SK-N-SH treated with all-trans-retinoic acid at 6 μM for 48 hours (cell line): ENCODE measurements at regions not wholly inside any gene's neighbourhood (a gene's known extent, or its start where the extent isn't known, plus 50 kb on each side); places are given as distances from the start of the nearest gene placed in this dataset.

ENCODE experiments used
- ATAC-seq: fragments of 200-7000 bp; cut with Tn5 transposase; 3 replicates; pipeline ENCODE4 v1.9.1; 2020; ENCODE audit warnings: mild to moderate bottlenecking, moderate library complexity
- ARNTL ChIP-seq: fragments of 450-650 bp; formaldehyde crosslinking; IDR thresholded peaks from 2 replicates; pipeline ENCODE4 v1.5.0; 2020; ENCODE audit warnings: low read depth, mild to moderate bottlenecking, moderate library complexity, borderline replicate concordance
- ESRRG ChIP-seq: fragments of 250-450 bp; sonication (Bioruptor Pico); IDR thresholded peaks from 2 replicates; pipeline ENCODE4 v1.6.1; 2021; ENCODE audit warnings: mild to moderate bottlenecking
- GLIS3 ChIP-seq: fragments of 250-450 bp; sonication (Bioruptor Pico); IDR thresholded peaks from 2 replicates; pipeline ENCODE4 v1.5.0; 2020; ENCODE audit warnings: mild to moderate bottlenecking, moderate library complexity
- ISL1 ChIP-seq: fragments of 250-450 bp; sonication (Bioruptor Pico); IDR thresholded peaks from 2 replicates; pipeline ENCODE4 v2.1.2; 2022; ENCODE audit warnings: mild to moderate bottlenecking, moderate library complexity
- OSR1 ChIP-seq: fragments of 250-450 bp; sonication (Bioruptor Pico); IDR thresholded peaks from 2 replicates; pipeline ENCODE4 v1.8.0; 2022; ENCODE audit warnings: moderate library complexity, mild to moderate bottlenecking, inconsistent platforms
- RARB ChIP-seq: fragments of 250-450 bp; sonication (Bioruptor Pico); IDR thresholded peaks from 2 replicates; pipeline ENCODE4 v1.8.0; 2021; ENCODE audit warnings: mild to moderate bottlenecking, moderate library complexity
- SNAI2 ChIP-seq: fragments of 250-450 bp; sonication (Bioruptor Pico); IDR thresholded peaks from 2 replicates; pipeline ENCODE4 v1.5.0; 2020; ENCODE audit warnings: mild to moderate bottlenecking, moderate library complexity
- TCF4 ChIP-seq: fragments of 250-450 bp; sonication (Bioruptor Pico); IDR thresholded peaks from 2 replicates; pipeline ENCODE4 v1.8.0; 2021; ENCODE audit warnings: mild to moderate bottlenecking, moderate library complexity, borderline replicate concordance
- TOX ChIP-seq: fragments of 250-450 bp; sonication (Bioruptor Pico); IDR thresholded peaks from 2 replicates; pipeline ENCODE4 v1.8.0; 2021; ENCODE audit warnings: mild to moderate bottlenecking, moderate library complexity, borderline replicate concordance
- ZC3H10 ChIP-seq: fragments of 250-450 bp; sonication (Bioruptor Pico); IDR thresholded peaks from 2 replicates; pipeline ENCODE4 v1.5.1; 2021; ENCODE audit warnings: mild to moderate bottlenecking, moderate library complexity
- ZFP3 ChIP-seq: fragments of 250-450 bp; sonication (Bioruptor Pico); IDR thresholded peaks from 2 replicates; pipeline ENCODE4 v1.5.0; 2020; ENCODE audit warnings: mild to moderate bottlenecking, moderate library complexity
- ZFP30 ChIP-seq: fragments of 450-650 bp; formaldehyde crosslinking; IDR thresholded peaks from 2 replicates; pipeline ENCODE4 v1.5.0; 2022; ENCODE audit warnings: mild to moderate bottlenecking, moderate library complexity
- ZNF70 ChIP-seq: fragments of 450-650 bp; formaldehyde crosslinking; IDR thresholded peaks from 2 replicates; pipeline ENCODE4 v1.5.0; 2020; ENCODE audit warnings: mild to moderate bottlenecking, moderate library complexity
- ZNF8 ChIP-seq: fragments of 450-650 bp; formaldehyde crosslinking; IDR thresholded peaks from 2 replicates; pipeline ENCODE4 v1.5.0; 2020; ENCODE audit warnings: mild to moderate bottlenecking, moderate library complexity
- TF ChIP-seq, protein P1 (sequence below): fragments of 250-450 bp; sonication (Bioruptor Pico); IDR thresholded peaks from 2 replicates; pipeline ENCODE4 v1.5.1; 2020; ENCODE audit warnings: low read depth, mild to moderate bottlenecking, moderate library complexity
- TF ChIP-seq, protein P2 (sequence below): fragments of 250-450 bp; sonication (Bioruptor Pico); IDR thresholded peaks from 2 replicates; pipeline ENCODE4 v1.5.0; 2020; ENCODE audit warnings: mild to moderate bottlenecking, moderate library complexity
- TF ChIP-seq, protein P3 (sequence below): fragments of 250-450 bp; sonication (Bioruptor Pico); IDR thresholded peaks from 2 replicates; pipeline ENCODE4 v1.8.0; 2021; ENCODE audit warnings: low read depth, mild to moderate bottlenecking, moderate library complexity, borderline replicate concordance
- TF ChIP-seq, protein P4 (sequence below): fragments of 250-450 bp; sonication (Bioruptor Pico); IDR thresholded peaks from 2 replicates; pipeline ENCODE4 v1.5.1; 2021; ENCODE audit warnings: mild to moderate bottlenecking, moderate library complexity

DNA sequence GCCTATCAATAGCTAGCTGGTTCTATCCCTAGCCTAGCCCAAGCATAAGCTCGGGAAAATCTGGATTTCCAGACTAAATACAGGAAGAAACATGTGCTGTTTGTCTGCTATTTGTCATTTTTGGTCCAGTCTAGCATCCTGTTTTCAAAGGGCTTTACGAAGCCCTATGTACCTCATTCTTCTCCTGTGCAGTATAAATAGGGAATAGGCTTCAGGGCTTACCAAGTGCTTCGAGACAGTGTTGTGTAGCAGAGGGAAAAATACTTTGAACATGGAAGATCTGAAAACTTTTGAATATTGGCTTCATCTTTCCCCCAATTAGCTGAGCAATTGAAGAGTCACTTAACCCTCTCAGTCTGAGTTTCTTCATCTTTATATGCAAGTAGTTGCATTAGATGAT lies 679.8 kb downstream of the TDRD15 start:
- ATAC-seq = no peak
- TF ChIP-seq ZC3H10 (no peak), SNAI2 (CRISPR knock-in tag) (no peak), TOX (CRISPR knock-in tag) (no peak), RARB (no peak), ARNTL (CRISPR knock-in tag) (no peak), GLIS3 (CRISPR knock-in tag) (no peak), ZNF8 (CRISPR knock-in tag) (no peak), ZNF70 (CRISPR knock-in tag) (no peak), OSR1 (CRISPR knock-in tag) (no peak), ESRRG (CRISPR knock-in tag) (no peak), TCF4 (CRISPR knock-in tag) (no peak)
- TF ChIP-seq, protein P1, sequence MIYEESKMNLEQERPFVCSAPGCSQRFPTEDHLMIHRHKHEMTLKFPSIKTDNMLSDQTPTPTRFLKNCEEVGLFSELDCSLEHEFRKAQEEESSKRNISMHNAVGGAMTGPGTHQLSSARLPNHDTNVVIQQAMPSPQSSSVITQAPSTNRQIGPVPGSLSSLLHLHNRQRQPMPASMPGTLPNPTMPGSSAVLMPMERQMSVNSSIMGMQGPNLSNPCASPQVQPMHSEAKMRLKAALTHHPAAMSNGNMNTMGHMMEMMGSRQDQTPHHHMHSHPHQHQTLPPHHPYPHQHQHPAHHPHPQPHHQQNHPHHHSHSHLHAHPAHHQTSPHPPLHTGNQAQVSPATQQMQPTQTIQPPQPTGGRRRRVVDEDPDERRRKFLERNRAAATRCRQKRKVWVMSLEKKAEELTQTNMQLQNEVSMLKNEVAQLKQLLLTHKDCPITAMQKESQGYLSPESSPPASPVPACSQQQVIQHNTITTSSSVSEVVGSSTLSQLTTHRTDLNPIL (CRISPR knock-in tag) = no peak
- TF ChIP-seq, protein P2, sequence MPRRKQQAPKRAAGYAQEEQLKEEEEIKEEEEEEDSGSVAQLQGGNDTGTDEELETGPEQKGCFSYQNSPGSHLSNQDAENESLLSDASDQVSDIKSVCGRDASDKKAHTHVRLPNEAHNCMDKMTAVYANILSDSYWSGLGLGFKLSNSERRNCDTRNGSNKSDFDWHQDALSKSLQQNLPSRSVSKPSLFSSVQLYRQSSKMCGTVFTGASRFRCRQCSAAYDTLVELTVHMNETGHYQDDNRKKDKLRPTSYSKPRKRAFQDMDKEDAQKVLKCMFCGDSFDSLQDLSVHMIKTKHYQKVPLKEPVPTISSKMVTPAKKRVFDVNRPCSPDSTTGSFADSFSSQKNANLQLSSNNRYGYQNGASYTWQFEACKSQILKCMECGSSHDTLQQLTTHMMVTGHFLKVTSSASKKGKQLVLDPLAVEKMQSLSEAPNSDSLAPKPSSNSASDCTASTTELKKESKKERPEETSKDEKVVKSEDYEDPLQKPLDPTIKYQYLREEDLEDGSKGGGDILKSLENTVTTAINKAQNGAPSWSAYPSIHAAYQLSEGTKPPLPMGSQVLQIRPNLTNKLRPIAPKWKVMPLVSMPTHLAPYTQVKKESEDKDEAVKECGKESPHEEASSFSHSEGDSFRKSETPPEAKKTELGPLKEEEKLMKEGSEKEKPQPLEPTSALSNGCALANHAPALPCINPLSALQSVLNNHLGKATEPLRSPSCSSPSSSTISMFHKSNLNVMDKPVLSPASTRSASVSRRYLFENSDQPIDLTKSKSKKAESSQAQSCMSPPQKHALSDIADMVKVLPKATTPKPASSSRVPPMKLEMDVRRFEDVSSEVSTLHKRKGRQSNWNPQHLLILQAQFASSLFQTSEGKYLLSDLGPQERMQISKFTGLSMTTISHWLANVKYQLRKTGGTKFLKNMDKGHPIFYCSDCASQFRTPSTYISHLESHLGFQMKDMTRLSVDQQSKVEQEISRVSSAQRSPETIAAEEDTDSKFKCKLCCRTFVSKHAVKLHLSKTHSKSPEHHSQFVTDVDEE (CRISPR knock-in tag) = no peak
- TF ChIP-seq, protein P3, sequence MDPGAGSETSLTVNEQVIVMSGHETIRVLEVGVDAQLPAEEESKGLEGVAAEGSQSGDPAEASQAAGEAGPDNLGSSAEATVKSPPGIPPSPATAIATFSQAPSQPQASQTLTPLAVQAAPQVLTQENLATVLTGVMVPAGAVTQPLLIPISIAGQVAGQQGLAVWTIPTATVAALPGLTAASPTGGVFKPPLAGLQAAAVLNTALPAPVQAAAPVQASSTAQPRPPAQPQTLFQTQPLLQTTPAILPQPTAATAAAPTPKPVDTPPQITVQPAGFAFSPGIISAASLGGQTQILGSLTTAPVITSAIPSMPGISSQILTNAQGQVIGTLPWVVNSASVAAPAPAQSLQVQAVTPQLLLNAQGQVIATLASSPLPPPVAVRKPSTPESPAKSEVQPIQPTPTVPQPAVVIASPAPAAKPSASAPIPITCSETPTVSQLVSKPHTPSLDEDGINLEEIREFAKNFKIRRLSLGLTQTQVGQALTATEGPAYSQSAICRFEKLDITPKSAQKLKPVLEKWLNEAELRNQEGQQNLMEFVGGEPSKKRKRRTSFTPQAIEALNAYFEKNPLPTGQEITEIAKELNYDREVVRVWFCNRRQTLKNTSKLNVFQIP (CRISPR knock-in tag) = no peak
- TF ChIP-seq, protein P4, sequence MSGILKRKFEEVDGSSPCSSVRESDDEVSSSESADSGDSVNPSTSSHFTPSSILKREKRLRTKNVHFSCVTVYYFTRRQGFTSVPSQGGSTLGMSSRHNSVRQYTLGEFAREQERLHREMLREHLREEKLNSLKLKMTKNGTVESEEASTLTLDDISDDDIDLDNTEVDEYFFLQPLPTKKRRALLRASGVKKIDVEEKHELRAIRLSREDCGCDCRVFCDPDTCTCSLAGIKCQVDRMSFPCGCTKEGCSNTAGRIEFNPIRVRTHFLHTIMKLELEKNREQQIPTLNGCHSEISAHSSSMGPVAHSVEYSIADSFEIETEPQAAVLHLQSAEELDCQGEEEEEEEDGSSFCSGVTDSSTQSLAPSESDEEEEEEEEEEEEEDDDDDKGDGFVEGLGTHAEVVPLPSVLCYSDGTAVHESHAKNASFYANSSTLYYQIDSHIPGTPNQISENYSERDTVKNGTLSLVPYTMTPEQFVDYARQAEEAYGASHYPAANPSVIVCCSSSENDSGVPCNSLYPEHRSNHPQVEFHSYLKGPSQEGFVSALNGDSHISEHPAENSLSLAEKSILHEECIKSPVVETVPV (CRISPR knock-in tag) = no peak

DNA sequence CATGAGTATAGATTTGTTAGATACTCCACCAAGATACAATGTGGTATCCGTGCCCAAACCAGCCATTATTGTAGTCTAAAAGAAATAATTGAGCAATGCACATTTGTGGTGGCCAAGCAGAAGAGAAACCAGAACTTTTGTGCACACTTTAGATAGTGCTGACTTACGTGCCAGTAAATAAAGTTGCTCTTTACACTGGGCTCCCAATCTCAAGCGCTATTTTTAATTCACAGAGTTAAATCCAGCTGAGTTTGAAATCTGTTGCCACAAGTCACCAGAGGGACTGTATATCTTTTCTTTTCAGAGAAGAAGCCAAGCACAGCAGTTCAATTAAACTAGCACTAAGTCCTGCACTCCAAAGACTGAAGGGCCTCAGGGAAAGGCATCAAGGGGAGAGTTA lies 680.4 kb downstream of the TDRD15 start:
- TF ChIP-seq ARNTL (CRISPR knock-in tag) (no peak), ZNF70 (CRISPR knock-in tag) (no peak), ZFP30 (CRISPR knock-in tag) (no peak), OSR1 (CRISPR knock-in tag) (no peak)
- no peak for ATAC-seq

DNA sequence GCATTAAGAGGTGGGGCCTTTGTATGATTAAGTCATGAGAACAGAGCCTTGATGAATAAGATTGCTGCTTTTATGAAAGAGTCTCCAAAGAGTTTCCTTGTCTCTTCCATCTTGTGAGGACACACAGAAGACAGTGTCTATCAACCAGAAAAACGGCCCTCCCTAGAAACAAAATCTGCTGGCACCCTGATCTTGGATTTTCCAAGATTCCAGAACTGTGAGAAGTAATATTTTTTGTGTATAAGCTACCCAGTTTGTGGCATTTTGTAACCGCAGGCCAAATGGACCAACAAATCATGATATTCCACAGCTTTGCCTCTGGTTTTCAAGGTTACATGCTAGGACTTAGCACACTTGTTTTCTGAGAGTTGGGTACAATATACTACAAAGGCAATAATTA lies 687.8 kb downstream of the TDRD15 start:
- no peak for ATAC-seq
- no peak for TF ChIP-seq ZFP30 (CRISPR knock-in tag)
- TF ChIP-seq ZFP3 (CRISPR knock-in tag) = no peak
- TF ChIP-seq ARNTL (CRISPR knock-in tag) = no peak
- TF ChIP-seq TCF4 (CRISPR knock-in tag) = no peak
- TF ChIP-seq GLIS3 (CRISPR knock-in tag) = no peak
- TF ChIP-seq, protein P1 (CRISPR knock-in tag) = no peak
- no peak for TF ChIP-seq TOX (CRISPR knock-in tag)
- TF ChIP-seq, protein P3 (CRISPR knock-in tag) = no peak
- no peak for TF ChIP-seq ISL1 (CRISPR knock-in tag)
- no peak for TF ChIP-seq ZNF8 (CRISPR knock-in tag)
- no peak for TF ChIP-seq RARB
